ENCODE measurements at regions not wholly inside any gene's neighbourhood (a gene's known extent, or its start where the extent isn't known, plus 50 kb on each side); places are given as distances from the start of the nearest gene placed in this dataset.

DNA sequence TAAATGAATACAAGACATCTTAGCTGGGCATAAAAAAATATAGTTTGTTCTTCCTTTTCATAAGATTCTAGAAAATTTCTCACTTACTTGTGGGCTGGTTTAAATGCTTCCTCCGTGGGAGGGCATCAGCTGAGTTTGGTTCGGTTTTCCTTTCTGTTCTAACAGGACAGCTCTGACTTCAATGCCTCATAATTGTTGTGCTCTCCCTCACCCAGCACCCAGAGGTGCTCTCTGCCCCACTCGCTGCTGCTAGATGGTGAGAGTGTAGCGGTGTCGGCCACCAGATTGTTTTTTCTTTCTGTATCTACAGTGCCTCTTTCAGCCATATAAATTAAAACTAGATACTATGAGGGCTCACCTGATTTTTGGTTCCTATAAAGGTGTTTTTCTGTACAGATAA, 407.2 kb upstream of the CDH7 start:
- no peak overlapping the region for H2BK120ac ChIP-seq (ENCODE audit: low read depth, low read length, poor library complexity, severe bottlenecking)
- no peak overlapping the region for H3T11ph ChIP-seq (ENCODE audit: low read length)
- H4K5ac ChIP-seq (ENCODE audit: insufficient read length, low read depth, low read length), result no peak overlapping the region
- peaks cover 5 to 8% of the 10 kb centered on the region in 2 experiments; a peak in 3 of 4 replicates for H3K4me1 Mint-ChIP-seq
- no peak overlapping the region for H3K4me3 Mint-ChIP-seq
- H3K27ac ChIP-seq (ENCODE audit: insufficient read length, low read depth, low read length), result no peak overlapping the region
- TF ChIP-seq, protein P1, sequence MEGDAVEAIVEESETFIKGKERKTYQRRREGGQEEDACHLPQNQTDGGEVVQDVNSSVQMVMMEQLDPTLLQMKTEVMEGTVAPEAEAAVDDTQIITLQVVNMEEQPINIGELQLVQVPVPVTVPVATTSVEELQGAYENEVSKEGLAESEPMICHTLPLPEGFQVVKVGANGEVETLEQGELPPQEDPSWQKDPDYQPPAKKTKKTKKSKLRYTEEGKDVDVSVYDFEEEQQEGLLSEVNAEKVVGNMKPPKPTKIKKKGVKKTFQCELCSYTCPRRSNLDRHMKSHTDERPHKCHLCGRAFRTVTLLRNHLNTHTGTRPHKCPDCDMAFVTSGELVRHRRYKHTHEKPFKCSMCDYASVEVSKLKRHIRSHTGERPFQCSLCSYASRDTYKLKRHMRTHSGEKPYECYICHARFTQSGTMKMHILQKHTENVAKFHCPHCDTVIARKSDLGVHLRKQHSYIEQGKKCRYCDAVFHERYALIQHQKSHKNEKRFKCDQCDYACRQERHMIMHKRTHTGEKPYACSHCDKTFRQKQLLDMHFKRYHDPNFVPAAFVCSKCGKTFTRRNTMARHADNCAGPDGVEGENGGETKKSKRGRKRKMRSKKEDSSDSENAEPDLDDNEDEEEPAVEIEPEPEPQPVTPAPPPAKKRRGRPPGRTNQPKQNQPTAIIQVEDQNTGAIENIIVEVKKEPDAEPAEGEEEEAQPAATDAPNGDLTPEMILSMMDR (conservative IDR thresholded peaks at IDR 0.05), result no peak
- H2AK5ac ChIP-seq (ENCODE audit: insufficient read length, low read length), result no peak overlapping the region
- 0 out of 7 replicates have a peak, but pooled peaks cover 0 to 1% (median 0%) of the 10 kb centered on the region in 3 experiments for H3K36me3 Mint-ChIP-seq (ENCODE audit: insufficient read depth in 1 of 3, low read depth in 3 of 3)
- no peaks in the 10 kb centered on the region for H4K20me1 ChIP-seq (ENCODE audit: control insufficient read depth, insufficient read depth, insufficient read length)
- H3K27ac Mint-ChIP-seq, result peak overlapping the region in 1 of 3 experiments; percentile 50; a peak in 1 of 7 replicates
- no peaks in the 10 kb centered on the region for H3K27me3 ChIP-seq (ENCODE audit: insufficient read depth, low read length)
- no peak overlapping the region for H3K56ac ChIP-seq (ENCODE audit: insufficient read length, low read depth, low read length)
- no peaks in the 10 kb centered on the region for H3K23me2 ChIP-seq (ENCODE audit: insufficient read length, low read depth, low read length, poor library complexity, severe bottlenecking)
- no peak overlapping the region for H3K4ac ChIP-seq (ENCODE audit: low read depth, low read length)
- H2BK5ac ChIP-seq (ENCODE audit: insufficient read length, low read length), result no peak overlapping the region
- H3K9ac ChIP-seq (ENCODE audit: extremely low read depth, insufficient read length, low read length), result no peak overlapping the region
- H2BK15ac ChIP-seq (ENCODE audit: low read depth, low read length), result no peak overlapping the region
- H3K9me3 ChIP-seq (ENCODE audit: control insufficient read depth, low read depth, low read length), result no peaks in the 10 kb centered on the region
- no peak overlapping the region for H2BK20ac ChIP-seq (ENCODE audit: low read depth, low read length, poor library complexity, severe bottlenecking)
- H3K9me3 Mint-ChIP-seq, result peaks cover 0 to 4% of the 10 kb centered on the region in 2 experiments; a peak in 1 of 5 replicates
- no peak for DNase-seq
- no peak overlapping the region for H2BK12ac ChIP-seq (ENCODE audit: insufficient read length, low read depth, low read length)
- H3K4me2 ChIP-seq (ENCODE audit: insufficient read depth, insufficient read length, low read length), result no peak overlapping the region
- no peaks in the 10 kb centered on the region for H3K79me1 ChIP-seq (ENCODE audit: insufficient read depth, low read depth, low read length, poor library complexity, severe bottlenecking)
- no peak overlapping the region for H3K18ac ChIP-seq (ENCODE audit: insufficient read length, low read depth, low read length)
- WGBS (ENCODE audit: extremely low coverage, insufficient read length, low lambda C conversion rate), result no CpG with 5 or more reads among the region's 5 CpGs
- no peaks in the 10 kb centered on the region for H3K79me2 ChIP-seq (ENCODE audit: insufficient read depth, low read length)
- H3K27me3 Mint-ChIP-seq (ENCODE audit: low read depth), result peaks cover 4% of the 10 kb centered on the region; the same call in 1 of the 2 replicates
- no peak overlapping the region for H4K91ac ChIP-seq (ENCODE audit: insufficient read length, low read depth, low read length)
- no peak overlapping the region for H3K14ac ChIP-seq (ENCODE audit: insufficient read depth, low read length)
- no peak overlapping the region for H3K23ac ChIP-seq (ENCODE audit: insufficient read length, low read depth, low read length)
- H2AFZ ChIP-seq (ENCODE audit: low read length), result no peak overlapping the region
- no peaks in the 10 kb centered on the region for H3K4me1 ChIP-seq (ENCODE audit: insufficient read depth, low read length)
- no peak overlapping the region for H4K8ac ChIP-seq (replicated peaks; ENCODE audit: insufficient read length, low read depth, low read length)
